HEK293 (cell line): ENCODE measurements at regions not wholly inside any gene's neighbourhood (a gene's known extent, or its start where the extent isn't known, plus 50 kb on each side); places are given as distances from the start of the nearest gene placed in this dataset.
"Not testable (repeated sequence)": the region's sequence is repeated elsewhere in the genome, so short reads cannot be mapped to it uniquely, and the experiment has no call there.

Experiments used
- CTCF ChIA-PET: fragments of 350-600 bp; formaldehyde crosslinking; extraction: SDS; loops from one replicate; lab custom pipeline; 2021; ENCODE audit warnings: antibody characterized with exemption; lab: Yijun Ruan, JAX
- POLR2A ChIA-PET: fragments of 300-600 bp; formaldehyde crosslinking; extraction: SDS; loops from one replicate; lab custom pipeline; 2020; ENCODE audit warnings: antibody characterized with exemption, inconsistent platforms; lab: Yijun Ruan, JAX
- H3K27ac ChIP-seq: fragments of 200-500 bp; sonication (Bioruptor generic); 2 replicates; pipeline ENCODE4 v1.5.1; 2014; ENCODE audit warnings: low read depth, low read length, control low read depth, inconsistent platforms; ENCODE audit errors: extremely low read depth
- H3K36me3 ChIP-seq, 2 experiments: fragments of 200-500 bp in 1 of 2; sonication (Bioruptor generic) in 1 of 2; 1 replicate in 1 of 2; 2 replicates in 1 of 2; pipeline ENCODE4 v1.5.1; 2014 to 2017; ENCODE audit warnings: inconsistent platforms in 2 of 2, low read length in 2 of 2; ENCODE audit not compliant: control insufficient read depth in 2 of 2, insufficient read depth in 1 of 2
- H3K4me1 ChIP-seq: fragments of 200-500 bp; sonication (Bioruptor generic); 2 replicates; pipeline ENCODE4 v1.5.1; 2014; ENCODE audit warnings: mild to moderate bottlenecking, low read length, inconsistent platforms; ENCODE audit not compliant: control insufficient read depth, insufficient read depth
- H3K4me3 ChIP-seq: 2 replicates; pipeline ENCODE4 v1.5.1; 2011; ENCODE audit warnings: low read depth, mild to moderate bottlenecking, control low read depth, low read length, moderate library complexity
- H3K9me3 ChIP-seq: fragments of 200-500 bp; sonication (Bioruptor generic); 2 replicates; pipeline ENCODE4 v1.5.1; 2014; ENCODE audit warnings: low read depth, low read length, inconsistent platforms; ENCODE audit not compliant: control insufficient read depth, insufficient read depth
- GLIS1 ChIP-seq: fragments of 450-650 bp; formaldehyde crosslinking; IDR thresholded peaks from 2 replicates; pipeline ENCODE4 v1.5.1; 2016; ENCODE audit warnings: missing biosample characterization, missing genetic modification characterization
- HIC1 ChIP-seq: fragments of 450-650 bp; formaldehyde crosslinking; IDR thresholded peaks from 2 replicates; pipeline ENCODE4 v1.5.1; 2016; ENCODE audit warnings: missing biosample characterization, missing genetic modification characterization
- KLF10 ChIP-seq: fragments of 450-650 bp; IDR thresholded peaks from 2 replicates; pipeline ENCODE4 v1.5.1; 2018; ENCODE audit warnings: missing biosample characterization, mild to moderate bottlenecking, missing genetic modification characterization
- MEIS1 ChIP-seq: sonication (generic); formaldehyde crosslinking; IDR thresholded peaks from 2 replicates; pipeline ENCODE4 v1.8.1; 2022; ENCODE audit warnings: missing genetic modification reagents, mild to moderate bottlenecking, borderline replicate concordance
- MYNN ChIP-seq: fragments of 450-650 bp; formaldehyde crosslinking; IDR thresholded peaks from 2 replicates; pipeline ENCODE4 v1.5.1; 2016; ENCODE audit warnings: missing biosample characterization, missing genetic modification characterization, borderline replicate concordance
- RBAK ChIP-seq: fragments of 450-650 bp; formaldehyde crosslinking; IDR thresholded peaks from 2 replicates; pipeline ENCODE4 v1.5.1; 2016; ENCODE audit warnings: missing biosample characterization, missing genetic modification characterization
- SP3 ChIP-seq: fragments of 450-650 bp; formaldehyde crosslinking; IDR thresholded peaks from 2 replicates; pipeline ENCODE4 v1.5.1; 2016; ENCODE audit warnings: missing biosample characterization, missing genetic modification characterization
- TCF7L2 ChIP-seq: IDR thresholded peaks from 2 replicates; pipeline ENCODE4 v1.6.1; 2011; ENCODE audit warnings: low read depth, mild to moderate bottlenecking, inconsistent platforms, low read length, moderate library complexity, borderline replicate concordance
- ZBTB1 ChIP-seq: fragments of 450-650 bp; formaldehyde crosslinking; IDR thresholded peaks from 2 replicates; pipeline ENCODE4 v1.5.1; 2016; ENCODE audit warnings: missing biosample characterization, missing genetic modification characterization
- ZBTB8A ChIP-seq: fragments of 450-650 bp; formaldehyde crosslinking; IDR thresholded peaks from 2 replicates; pipeline ENCODE4 v1.5.1; 2016; ENCODE audit warnings: missing biosample characterization, missing genetic modification characterization
- ZFP3 ChIP-seq: fragments of 450-650 bp; formaldehyde crosslinking; IDR thresholded peaks from 2 replicates; pipeline ENCODE4 v1.5.1; 2016; ENCODE audit warnings: low read depth, missing biosample characterization, missing genetic modification characterization
- ZNF121 ChIP-seq: fragments of 450-650 bp; formaldehyde crosslinking; IDR thresholded peaks from 2 replicates; pipeline ENCODE4 v1.5.1; 2016; ENCODE audit warnings: missing biosample characterization, missing genetic modification characterization
- ZNF133 ChIP-seq: fragments of 450-650 bp; formaldehyde crosslinking; IDR thresholded peaks from 2 replicates; pipeline ENCODE4 v1.5.1; 2016; ENCODE audit warnings: missing biosample characterization, missing genetic modification characterization
- ZNF19 ChIP-seq: fragments of 450-650 bp; formaldehyde crosslinking; IDR thresholded peaks from 2 replicates; pipeline ENCODE4; 2016; ENCODE audit warnings: missing biosample characterization, missing genetic modification characterization, low read depth
- ZNF211 ChIP-seq: fragments of 450-650 bp; formaldehyde crosslinking; IDR thresholded peaks from 2 replicates; pipeline ENCODE4 v1.5.1; 2016; ENCODE audit warnings: low read depth, missing biosample characterization, missing genetic modification characterization
- ZNF23 ChIP-seq: fragments of 450-650 bp; formaldehyde crosslinking; IDR thresholded peaks from 2 replicates; pipeline ENCODE4 v1.5.1; 2016; ENCODE audit warnings: missing biosample characterization, missing genetic modification characterization, borderline replicate concordance
- ZNF26 ChIP-seq: fragments of 450-650 bp; formaldehyde crosslinking; IDR thresholded peaks from 2 replicates; pipeline ENCODE4 v1.5.1; 2016; ENCODE audit warnings: missing biosample characterization, missing genetic modification characterization
- ZNF266 ChIP-seq: fragments of 450-650 bp; formaldehyde crosslinking; IDR thresholded peaks from 2 replicates; pipeline ENCODE4 v1.5.1; 2016; ENCODE audit warnings: missing biosample characterization, missing genetic modification characterization, low read depth
- ZNF302 ChIP-seq: fragments of 450-650 bp; formaldehyde crosslinking; IDR thresholded peaks from 2 replicates; pipeline ENCODE4 v1.5.1; 2016; ENCODE audit warnings: missing biosample characterization, missing genetic modification characterization, low read depth
- ZNF324 ChIP-seq: fragments of 450-650 bp; formaldehyde crosslinking; IDR thresholded peaks from 2 replicates; pipeline ENCODE4 v1.5.1; 2016; ENCODE audit warnings: missing biosample characterization, missing genetic modification characterization
- ZNF366 ChIP-seq: fragments of 450-650 bp; formaldehyde crosslinking; conservative IDR thresholded peaks from 2 replicates; pipeline ENCODE4 v1.5.1; 2016; ENCODE audit warnings: missing biosample characterization, missing genetic modification characterization
- ZNF514 ChIP-seq: fragments of 450-650 bp; formaldehyde crosslinking; IDR thresholded peaks from 2 replicates; pipeline ENCODE4 v1.5.1; 2016; ENCODE audit warnings: missing biosample characterization, missing genetic modification characterization
- ZNF560 ChIP-seq: fragments of 450-650 bp; formaldehyde crosslinking; IDR thresholded peaks from 2 replicates; pipeline ENCODE4 v1.5.1; 2017; ENCODE audit warnings: missing biosample characterization, missing genetic modification characterization, borderline replicate concordance
- ZNF585B ChIP-seq: fragments of 450-650 bp; formaldehyde crosslinking; IDR thresholded peaks from 2 replicates; pipeline ENCODE4 v1.5.1; 2016; ENCODE audit warnings: missing biosample characterization, missing genetic modification characterization
- ZNF624 ChIP-seq: fragments of 450-650 bp; formaldehyde crosslinking; IDR thresholded peaks from 2 replicates; pipeline ENCODE4 v1.5.1; 2017; ENCODE audit warnings: missing biosample characterization, missing genetic modification characterization
- ZNF629 ChIP-seq: fragments of 450-650 bp; formaldehyde crosslinking; IDR thresholded peaks from 2 replicates; pipeline ENCODE4 v1.5.1; 2017; ENCODE audit warnings: missing biosample characterization, missing genetic modification characterization
- ZNF654 ChIP-seq: fragments of 450-650 bp; formaldehyde crosslinking; IDR thresholded peaks from 2 replicates; pipeline ENCODE4 v1.5.1; 2016; ENCODE audit warnings: low read depth, missing biosample characterization, missing genetic modification characterization
- ZNF785 ChIP-seq: fragments of 450-650 bp; formaldehyde crosslinking; IDR thresholded peaks from 2 replicates; pipeline ENCODE4 v1.5.1; 2016; ENCODE audit warnings: missing biosample characterization, missing genetic modification characterization
- ZNF843 ChIP-seq: fragments of 450-650 bp; formaldehyde crosslinking; IDR thresholded peaks from 2 replicates; pipeline ENCODE4 v1.5.1; 2016; ENCODE audit warnings: missing biosample characterization, missing genetic modification characterization
- ZSCAN30 ChIP-seq: fragments of 450-650 bp; IDR thresholded peaks from 2 replicates; pipeline ENCODE4 v1.5.1; 2018; ENCODE audit warnings: missing biosample characterization, mild to moderate bottlenecking, missing genetic modification characterization, moderate library complexity

GRCh38 chr14:46136456-46136855 lies 515.1 kb downstream of the RPL10L start (continued):
- no peak for TF ChIP-seq HIC1
- TF ChIP-seq ZNF624 (tag by site-specific recombination), result no peak
- TF ChIP-seq ZSCAN30 (tag by site-specific recombination), result no peak
- TF ChIP-seq ZNF560 (tag by site-specific recombination), result no peak
- TF ChIP-seq GLIS1, result no peak
- TF ChIP-seq RBAK (tag by site-specific recombination), result no peak
- TF ChIP-seq KLF10 (tag by site-specific recombination), result no peak
- TF ChIP-seq ZNF19 (tag by site-specific recombination), result no peak
- TF ChIP-seq ZNF211 (tag by site-specific recombination), result no peak
- TF ChIP-seq ZNF585B (tag by site-specific recombination), result no peak
- no peak for TF ChIP-seq ZNF366 (tag by site-specific recombination)
- TF ChIP-seq, all 188 proteins: peak for 0

GRCh38 chr14:46108228-46108627 lies 543.4 kb downstream of the RPL10L start:
- no peaks in the 10 kb centered on the region for H3K4me1 ChIP-seq
- ChIA-PET CTCF (no interaction called here), POLR2A (no interaction called here)
- no peaks in the 10 kb centered on the region for H3K36me3 ChIP-seq
- TF ChIP-seq ZNF266 (tag by site-specific recombination) (no peak), ZBTB1 (tag by site-specific recombination) (no peak), ZNF514 (tag by site-specific recombination) (no peak), ZNF19 (tag by site-specific recombination) (no peak), ZNF654 (tag by site-specific recombination) (no peak), SP3 (tag by site-specific recombination) (no peak), TCF7L2 (no peak), ZNF133 (tag by site-specific recombination) (no peak), ZNF121 (no peak), ZNF324 (tag by site-specific recombination) (no peak), MYNN (tag by site-specific recombination) (no peak), ZNF23 (tag by site-specific recombination) (no peak), MEIS1 (CRISPR knock-in tag) (no peak), ZNF302 (tag by site-specific recombination) (no peak), ZNF26 (no peak), ZFP3 (tag by site-specific recombination) (no peak), ZNF843 (tag by site-specific recombination) (no peak), ZNF629 (tag by site-specific recombination) (no peak), ZNF785 (tag by site-specific recombination) (no peak), ZBTB8A (tag by site-specific recombination) (no peak)
- TF ChIP-seq, all 188 proteins: peak for 0
- no peaks in the 10 kb centered on the region for H3K9me3 ChIP-seq
- H3K4me3 ChIP-seq, result no peak overlapping the region
- no peak overlapping the region for H3K27ac ChIP-seq

GRCh38 chr14:46100901-46101300 lies 550.7 kb downstream of the RPL10L start:
- POLR2A ChIA-PET, H3K4me3 ChIP-seq, H3K27ac ChIP-seq, H3K9me3 ChIP-seq, H3K36me3 ChIP-seq, CTCF ChIA-PET, H3K4me1 ChIP-seq: not testable (repeated sequence)
